Panc1 (cell line): ENCODE measurements at regions not wholly inside any gene's neighbourhood (a gene's known extent, or its start where the extent isn't known, plus 50 kb on each side); places are given as distances from the start of the nearest gene placed in this dataset.

Experiments used
- POLR2AphosphoS5 ChIP-seq: IDR thresholded peaks from 2 replicates; pipeline ENCODE4 v1.6.1; 2012; ENCODE audit warnings: mild to moderate bottlenecking, low read depth, low read length, moderate library complexity
- TCF7L2 ChIP-seq: IDR thresholded peaks from 2 replicates; pipeline ENCODE4 v1.6.1; 2011; ENCODE audit warnings: mild to moderate bottlenecking, low read depth, low read length, inconsistent platforms
- TF ChIP-seq, protein P1 (sequence below): fragments of 450-650 bp; IDR thresholded peaks from 2 replicates; pipeline ENCODE4 v1.5.1; 2017; ENCODE audit warnings: mild to moderate bottlenecking

DNA sequence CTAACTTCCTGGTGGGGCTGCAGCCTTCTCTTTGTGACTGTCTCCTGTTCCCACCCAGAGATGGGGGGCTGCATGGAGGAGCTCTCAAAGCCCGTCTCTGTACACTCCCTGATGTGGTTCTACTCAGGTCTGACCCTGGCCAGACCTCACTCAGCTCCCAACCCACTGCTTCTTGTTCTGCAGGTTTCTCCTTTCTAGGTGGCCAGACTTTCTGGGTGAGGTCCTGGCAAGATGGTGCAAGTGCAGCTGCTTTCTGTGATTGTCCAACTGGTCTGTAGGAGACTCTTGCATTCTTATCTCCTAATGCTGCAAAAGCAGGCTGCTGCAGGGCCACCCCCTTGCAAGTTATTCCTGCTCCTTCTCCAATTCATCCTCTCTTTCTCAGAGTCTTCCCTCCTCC lies 77.4 kb upstream of the XCR1 start:
- TF ChIP-seq, protein P1, sequence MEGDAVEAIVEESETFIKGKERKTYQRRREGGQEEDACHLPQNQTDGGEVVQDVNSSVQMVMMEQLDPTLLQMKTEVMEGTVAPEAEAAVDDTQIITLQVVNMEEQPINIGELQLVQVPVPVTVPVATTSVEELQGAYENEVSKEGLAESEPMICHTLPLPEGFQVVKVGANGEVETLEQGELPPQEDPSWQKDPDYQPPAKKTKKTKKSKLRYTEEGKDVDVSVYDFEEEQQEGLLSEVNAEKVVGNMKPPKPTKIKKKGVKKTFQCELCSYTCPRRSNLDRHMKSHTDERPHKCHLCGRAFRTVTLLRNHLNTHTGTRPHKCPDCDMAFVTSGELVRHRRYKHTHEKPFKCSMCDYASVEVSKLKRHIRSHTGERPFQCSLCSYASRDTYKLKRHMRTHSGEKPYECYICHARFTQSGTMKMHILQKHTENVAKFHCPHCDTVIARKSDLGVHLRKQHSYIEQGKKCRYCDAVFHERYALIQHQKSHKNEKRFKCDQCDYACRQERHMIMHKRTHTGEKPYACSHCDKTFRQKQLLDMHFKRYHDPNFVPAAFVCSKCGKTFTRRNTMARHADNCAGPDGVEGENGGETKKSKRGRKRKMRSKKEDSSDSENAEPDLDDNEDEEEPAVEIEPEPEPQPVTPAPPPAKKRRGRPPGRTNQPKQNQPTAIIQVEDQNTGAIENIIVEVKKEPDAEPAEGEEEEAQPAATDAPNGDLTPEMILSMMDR: no peak
- TF ChIP-seq TCF7L2 (no peak), POLR2AphosphoS5 (no peak)
